SK-N-SH treated with all-trans-retinoic acid at 6 μM for 48 hours (cell line): ENCODE measurements at regions not wholly inside any gene's neighbourhood (a gene's known extent, or its start where the extent isn't known, plus 50 kb on each side); places are given as distances from the start of the nearest gene placed in this dataset.

Source experiments
- ARNTL ChIP-seq: fragments of 450-650 bp; formaldehyde crosslinking; IDR thresholded peaks from 2 replicates; pipeline ENCODE4 v1.5.0; 2020; ENCODE audit warnings: low read depth, mild to moderate bottlenecking, moderate library complexity, borderline replicate concordance
- CSRNP3 ChIP-seq: fragments of 250-450 bp; sonication (Bioruptor Pico); IDR thresholded peaks from 2 replicates; pipeline ENCODE4 v1.5.1; 2021; ENCODE audit warnings: mild to moderate bottlenecking, moderate library complexity
- ESRRG ChIP-seq: fragments of 250-450 bp; sonication (Bioruptor Pico); IDR thresholded peaks from 2 replicates; pipeline ENCODE4 v1.6.1; 2021; ENCODE audit warnings: mild to moderate bottlenecking
- ISL1 ChIP-seq: fragments of 250-450 bp; sonication (Bioruptor Pico); IDR thresholded peaks from 2 replicates; pipeline ENCODE4 v2.1.2; 2022; ENCODE audit warnings: mild to moderate bottlenecking, moderate library complexity
- PATZ1 ChIP-seq: fragments of 250-450 bp; sonication (Bioruptor Pico); IDR thresholded peaks from 2 replicates; pipeline ENCODE4 v1.8.0; 2020; ENCODE audit warnings: mild to moderate bottlenecking, moderate library complexity, borderline replicate concordance
- POU6F1 ChIP-seq: fragments of 250-450 bp; sonication (Bioruptor Pico); IDR thresholded peaks from 2 replicates; pipeline ENCODE4 v1.8.0; 2021; ENCODE audit warnings: low read depth, mild to moderate bottlenecking, moderate library complexity, borderline replicate concordance
- PPARA ChIP-seq: fragments of 250-450 bp; sonication (Bioruptor Pico); IDR thresholded peaks from 2 replicates; pipeline ENCODE4 v1.5.0; 2020; ENCODE audit warnings: mild to moderate bottlenecking, borderline replicate concordance
- RARB ChIP-seq: fragments of 250-450 bp; sonication (Bioruptor Pico); IDR thresholded peaks from 2 replicates; pipeline ENCODE4 v1.8.0; 2021; ENCODE audit warnings: mild to moderate bottlenecking, moderate library complexity
- ZNF565 ChIP-seq: fragments of 450-650 bp; formaldehyde crosslinking; conservative IDR thresholded peaks from 2 replicates; pipeline ENCODE4 v1.5.0; 2020; ENCODE audit warnings: low read depth, mild to moderate bottlenecking, moderate library complexity
- ZNF70 ChIP-seq: fragments of 450-650 bp; formaldehyde crosslinking; IDR thresholded peaks from 2 replicates; pipeline ENCODE4 v1.5.0; 2020; ENCODE audit warnings: mild to moderate bottlenecking, moderate library complexity
- ZNF8 ChIP-seq: fragments of 450-650 bp; formaldehyde crosslinking; IDR thresholded peaks from 2 replicates; pipeline ENCODE4 v1.5.0; 2020; ENCODE audit warnings: mild to moderate bottlenecking, moderate library complexity

- no peak for TF ChIP-seq PPARA (CRISPR knock-in tag)
- TF ChIP-seq ZNF565 (CRISPR knock-in tag): no peak
- TF ChIP-seq ARNTL (CRISPR knock-in tag): no peak
- TF ChIP-seq ZNF70 (CRISPR knock-in tag): no peak
- no peak for TF ChIP-seq ISL1 (CRISPR knock-in tag)
- no peak for TF ChIP-seq ZNF8 (CRISPR knock-in tag)
- TF ChIP-seq RARB: no peak
- no peak for TF ChIP-seq ESRRG
- no peak for TF ChIP-seq CSRNP3 (CRISPR knock-in tag)
- TF ChIP-seq POU6F1 (CRISPR knock-in tag): no peak
- no peak for TF ChIP-seq PATZ1 (CRISPR knock-in tag)
Measured at GRCh38 chr14:34328178-34328577, 133.9 kb downstream of the SPTSSA start.
